Smooth muscle cell (in vitro differentiated cells): ENCODE measurements at regions not wholly inside any gene's neighbourhood (a gene's known extent, or its start where the extent isn't known, plus 50 kb on each side); places are given as distances from the start of the nearest gene placed in this dataset.

ENCODE experiments used
- DNase-seq: peaks from one replicate; lab custom pipeline; 2025; ENCODE audit not compliant: unreplicated experiment; lab: John Stamatoyannopoulos, UW
- H2AFZ ChIP-seq: fragments of 200-600 bp; sonication (generic); 2 replicates; pipeline ENCODE4 v1.6.0; 2016; ENCODE audit warnings: antibody characterized with exemption, low read depth, mild to moderate bottlenecking
- H3F3A ChIP-seq: fragments of 200-600 bp; sonication (generic); 2 replicates; pipeline ENCODE4 v1.6.0; 2017; ENCODE audit warnings: antibody characterized with exemption, low read depth
- H3K27ac ChIP-seq: fragments of 200-600 bp; sonication (generic); 2 replicates; pipeline ENCODE4 v1.5.1; 2016; ENCODE audit warnings: low read depth, mild to moderate bottlenecking
- H3K27me3 ChIP-seq: fragments of 200-600 bp; sonication (generic); 2 replicates; pipeline ENCODE4 v1.6.1; 2016; ENCODE audit warnings: low read depth, mild to moderate bottlenecking
- H3K36me3 ChIP-seq: fragments of 200-600 bp; sonication (generic); 2 replicates; pipeline ENCODE4 v1.5.1; 2016; ENCODE audit warnings: low read depth
- H3K4me1 ChIP-seq: fragments of 200-600 bp; sonication (generic); 2 replicates; pipeline ENCODE4 v1.5.1; 2016; ENCODE audit warnings: low read depth
- H3K4me2 ChIP-seq: fragments of 200-600 bp; sonication (generic); 2 replicates; pipeline ENCODE4 v1.6.0; 2016; ENCODE audit warnings: mild to moderate bottlenecking
- H3K4me3 ChIP-seq: fragments of 200-600 bp; sonication (generic); 2 replicates; pipeline ENCODE4 v1.5.1; 2016; ENCODE audit warnings: mild to moderate bottlenecking
- H3K79me2 ChIP-seq: fragments of 200-600 bp; sonication (generic); 2 replicates; pipeline ENCODE4 v1.6.0; 2016; ENCODE audit warnings: low read depth, mild to moderate bottlenecking
- H3K9ac ChIP-seq: fragments of 200-600 bp; sonication (generic); 2 replicates; pipeline ENCODE4 v1.6.0; 2016; ENCODE audit warnings: low read depth
- H3K9me3 ChIP-seq: fragments of 200-600 bp; sonication (generic); replicated peaks from 2 replicates; pipeline ENCODE4 v1.5.1; 2016; ENCODE audit warnings: low read depth
- H4K20me1 ChIP-seq: fragments of 200-600 bp; sonication (generic); 2 replicates; pipeline ENCODE4 v1.6.0; 2016; ENCODE audit warnings: low read depth
- CTCF ChIP-seq: fragments of 200-600 bp; sonication (generic); IDR thresholded peaks from 2 replicates; pipeline ENCODE4 v1.5.1; 2017; ENCODE audit warnings: borderline replicate concordance, mild to moderate bottlenecking, antibody characterized with exemption; ENCODE audit not compliant: insufficient read depth, poor library complexity, severe bottlenecking
- WGBS: methylation state at CpG from one replicate; pipeline ENCODE4 v1.1.7; 2016; ENCODE audit warnings: low lambda C conversion rate; 5-methylcytosine and 5-hydroxymethylcytosine counted together

- Histone ChIP-seq H3K27ac (no peak overlapping the region), H3K27me3 (no peaks in the 10 kb centered on the region), H3F3A (no peaks in the 10 kb centered on the region), H3K4me1 (no peaks in the 10 kb centered on the region), H3K4me2 (no peak overlapping the region), H3K36me3 (no peaks in the 10 kb centered on the region), H3K9ac (no peak overlapping the region), H4K20me1 (no peaks in the 10 kb centered on the region), H3K79me2 (no peaks in the 10 kb centered on the region), H3K9me3 (no peaks in the 10 kb centered on the region), H2AFZ (no peak overlapping the region), H3K4me3 (no peak overlapping the region)
- DNase-seq = no peak
- no peak for TF ChIP-seq CTCF
- WGBS = 71% methylated on average over 5 of the region's 5 CpGs
These were observed 603.0 kb upstream of the CDH8 start for GRCh38 chr16:62638964-62639870.

GRCh38 chr16:62638324-62638911, 602.2 kb upstream of the CDH8 start:
- H3F3A ChIP-seq = no peaks in the 10 kb centered on the region
- no peaks in the 10 kb centered on the region for H3K27me3 ChIP-seq
- H3K4me1 ChIP-seq = no peaks in the 10 kb centered on the region
- DNase-seq = no peak
- H3K4me2 ChIP-seq = no peak overlapping the region
- H3K36me3 ChIP-seq = no peaks in the 10 kb centered on the region
- no peaks in the 10 kb centered on the region for H3K79me2 ChIP-seq
- no peak for TF ChIP-seq CTCF
- no peak overlapping the region for H3K9ac ChIP-seq
- no peak overlapping the region for H2AFZ ChIP-seq
- H3K4me3 ChIP-seq = no peak overlapping the region
- no peaks in the 10 kb centered on the region for H3K9me3 ChIP-seq
- 69% methylated on average over 4 of the region's 4 CpGs for WGBS
- H4K20me1 ChIP-seq = no peaks in the 10 kb centered on the region
- no peak overlapping the region for H3K27ac ChIP-seq

- no peaks in the 10 kb centered on the region for H3K36me3 ChIP-seq
- H3F3A ChIP-seq = no peaks in the 10 kb centered on the region
- H3K27me3 ChIP-seq = no peaks in the 10 kb centered on the region
- no peak overlapping the region for H3K4me3 ChIP-seq
- H3K4me1 ChIP-seq = no peaks in the 10 kb centered on the region
- DNase-seq = no peak
- H3K4me2 ChIP-seq = no peak overlapping the region
- H3K9me3 ChIP-seq = no peaks in the 10 kb centered on the region
- no peak overlapping the region for H3K27ac ChIP-seq
- TF ChIP-seq CTCF = no peak
- H2AFZ ChIP-seq = peak overlapping the region; percentile 58
- H3K79me2 ChIP-seq = no peaks in the 10 kb centered on the region
- 67% methylated on average over 2 of the region's 2 CpGs for WGBS
- H3K9ac ChIP-seq = no peak overlapping the region
- no peaks in the 10 kb centered on the region for H4K20me1 ChIP-seq
These were observed 589.1 kb upstream of the CDH8 start for GRCh38 chr16:62625326-62625725.
